AG10803 (cell line): ENCODE measurements at regions not wholly inside any gene's neighbourhood (a gene's known extent, or its start where the extent isn't known, plus 50 kb on each side); places are given as distances from the start of the nearest gene placed in this dataset.

Experiments
- DNase-seq: peaks from one replicate; pipeline ENCODE4 v3.0.0; 2010; ENCODE audit warnings: low read depth
- H3K4me3 ChIP-seq: 2 replicates; pipeline ENCODE4 v1.5.1; 2011; ENCODE audit warnings: mild to moderate bottlenecking, low read length, control low read depth
- TF ChIP-seq, protein P1 (sequence below): conservative IDR thresholded peaks from 2 replicates; pipeline ENCODE4 v1.5.1; 2011; ENCODE audit warnings: mild to moderate bottlenecking, low read length, control low read depth, inconsistent platforms

DNA sequence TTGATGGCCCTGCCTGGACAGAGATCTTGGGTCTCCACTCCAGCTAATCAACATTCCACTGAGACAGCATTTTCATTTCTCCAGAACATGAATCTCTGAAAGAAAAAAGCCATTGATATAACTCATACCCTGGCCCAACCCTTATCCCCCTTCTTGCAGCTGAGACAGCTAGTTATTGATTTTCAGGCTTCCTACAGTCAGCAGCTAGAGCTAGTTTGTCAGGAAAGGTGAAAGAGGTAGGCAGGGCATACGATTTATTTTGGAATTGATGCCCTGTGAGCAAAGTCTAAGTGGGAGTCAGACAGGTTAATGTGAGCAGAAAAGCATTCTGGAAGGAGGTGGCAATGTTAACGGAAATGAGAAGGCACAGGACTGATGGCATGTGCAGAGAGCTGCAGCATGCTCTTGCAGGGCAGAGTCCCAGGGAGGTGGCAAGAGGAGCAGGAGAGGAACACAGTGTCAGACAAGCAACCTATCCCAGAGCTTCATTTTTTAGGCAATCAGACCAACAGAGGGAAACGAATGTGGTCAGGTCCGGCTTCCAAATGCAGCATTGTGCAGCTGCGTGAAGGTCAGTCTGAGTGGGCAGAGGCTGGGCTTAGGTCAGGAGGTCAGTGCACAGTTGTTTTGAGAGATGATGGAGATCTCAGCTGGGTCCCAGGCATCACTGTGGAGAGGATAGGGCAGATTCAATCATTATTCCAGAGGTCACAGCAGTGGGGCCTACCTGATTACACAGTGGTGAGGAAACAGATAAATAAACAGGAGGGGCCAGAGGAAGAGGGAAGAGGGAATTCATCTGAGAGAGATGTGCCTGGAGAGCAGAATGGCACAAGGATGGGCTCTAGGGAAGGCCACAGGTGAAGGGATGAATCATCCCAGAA, 134.8 kb downstream of the CMPK2 start:
- TF ChIP-seq, protein P1, sequence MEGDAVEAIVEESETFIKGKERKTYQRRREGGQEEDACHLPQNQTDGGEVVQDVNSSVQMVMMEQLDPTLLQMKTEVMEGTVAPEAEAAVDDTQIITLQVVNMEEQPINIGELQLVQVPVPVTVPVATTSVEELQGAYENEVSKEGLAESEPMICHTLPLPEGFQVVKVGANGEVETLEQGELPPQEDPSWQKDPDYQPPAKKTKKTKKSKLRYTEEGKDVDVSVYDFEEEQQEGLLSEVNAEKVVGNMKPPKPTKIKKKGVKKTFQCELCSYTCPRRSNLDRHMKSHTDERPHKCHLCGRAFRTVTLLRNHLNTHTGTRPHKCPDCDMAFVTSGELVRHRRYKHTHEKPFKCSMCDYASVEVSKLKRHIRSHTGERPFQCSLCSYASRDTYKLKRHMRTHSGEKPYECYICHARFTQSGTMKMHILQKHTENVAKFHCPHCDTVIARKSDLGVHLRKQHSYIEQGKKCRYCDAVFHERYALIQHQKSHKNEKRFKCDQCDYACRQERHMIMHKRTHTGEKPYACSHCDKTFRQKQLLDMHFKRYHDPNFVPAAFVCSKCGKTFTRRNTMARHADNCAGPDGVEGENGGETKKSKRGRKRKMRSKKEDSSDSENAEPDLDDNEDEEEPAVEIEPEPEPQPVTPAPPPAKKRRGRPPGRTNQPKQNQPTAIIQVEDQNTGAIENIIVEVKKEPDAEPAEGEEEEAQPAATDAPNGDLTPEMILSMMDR: no peak
- DNase-seq: no peak

GRCh38 chr2:6739547-6739946, 126.2 kb downstream of the CMPK2 start:
- H3K4me3 ChIP-seq: no peak overlapping the region
- TF ChIP-seq, protein P1: no peak
- DNase-seq: no peak

More for the DNA sequence above, 134.8 kb downstream of the CMPK2 start:
- H3K4me3 ChIP-seq: no peak overlapping the region

GRCh38 chr2:6741229-6741628, 124.5 kb downstream of the CMPK2 start:
- TF ChIP-seq, protein P1: no peak
- no peak for DNase-seq
- no peak overlapping the region for H3K4me3 ChIP-seq

DNA sequence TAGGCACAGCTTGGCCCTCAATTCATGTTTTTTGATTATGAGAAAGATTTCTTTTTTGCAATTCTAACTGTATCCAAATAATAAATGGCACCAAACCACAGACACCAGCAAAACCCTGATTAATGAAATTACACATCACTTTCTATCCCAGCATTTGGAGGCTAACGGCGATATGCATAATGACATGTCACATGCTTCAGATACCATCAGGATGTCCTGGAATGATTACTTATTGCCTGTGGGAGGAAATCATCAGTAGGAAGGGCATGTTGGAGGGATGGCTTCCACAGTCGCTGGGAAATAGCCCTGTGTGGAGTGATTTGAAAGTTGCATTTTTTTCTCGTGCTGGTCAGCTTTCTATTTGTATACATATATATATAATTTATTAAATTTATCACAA, 121.7 kb downstream of the CMPK2 start:
- TF ChIP-seq, protein P1: no peak
- no peak for DNase-seq

DNA sequence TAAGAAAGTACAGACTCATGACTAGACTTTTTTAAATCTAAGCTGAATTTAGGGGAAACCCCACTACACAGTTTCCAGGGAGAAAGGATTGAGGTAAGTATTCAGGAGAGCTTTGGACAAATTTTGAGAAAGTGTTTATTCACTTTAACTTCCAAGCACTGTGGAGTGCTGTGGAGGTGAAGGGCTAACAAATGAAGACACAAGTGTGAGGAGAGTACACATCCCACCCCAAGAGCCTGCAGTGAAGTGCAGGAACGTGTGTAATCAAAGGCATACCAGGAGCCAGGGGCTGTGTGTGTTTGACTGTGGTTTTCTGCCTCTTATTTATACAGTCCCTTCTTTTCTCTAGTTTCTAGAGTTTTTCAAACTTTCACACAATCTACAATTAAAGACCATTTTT, 118.3 kb downstream of the CMPK2 start:
- TF ChIP-seq, protein P1: no peak
- H3K4me3 ChIP-seq: no peak overlapping the region
- DNase-seq: no peak

More for the DNA sequence above, 121.7 kb downstream of the CMPK2 start:
- no peak overlapping the region for H3K4me3 ChIP-seq

GRCh38 chr2:6748406-6749067, 117.2 kb downstream of the CMPK2 start:
- TF ChIP-seq, protein P1: no peak
- H3K4me3 ChIP-seq: no peak overlapping the region
- no peak for DNase-seq
